Thymus (tissue), 11 donors: ENCODE measurements at regions not wholly inside any gene's neighbourhood (a gene's known extent, or its start where the extent isn't known, plus 50 kb on each side); places are given as distances from the start of the nearest gene placed in this dataset.

Source experiments
- DNase-seq, 9 donors: peaks; one replicate each; pipeline ENCODE4 v3.0.0-alpha.2; 2013; ENCODE audit warnings: low spot score in 9 of 9, low read depth in 6 of 9, missing footprints in 1 of 9
- H3K27ac ChIP-seq, 2 donors: one replicate each; pipeline ENCODE4 v1.5.1; 2013; ENCODE audit warnings: control low read depth in 1 of 2, low read depth in 1 of 2, low read length in 1 of 2, mild to moderate bottlenecking in 1 of 2, moderate library complexity in 1 of 2
- H3K27me3 ChIP-seq, 2 donors: one replicate each; pipeline ENCODE4 v1.5.1; 2013; ENCODE audit warnings: low read length in 1 of 2; ENCODE audit not compliant: control insufficient read depth in 2 of 2, insufficient read depth in 1 of 2
- H3K36me3 ChIP-seq, 2 donors: one replicate each; pipeline ENCODE4 v1.5.1; 2013; ENCODE audit warnings: low read length in 1 of 2, mild to moderate bottlenecking in 1 of 2, moderate library complexity in 1 of 2; ENCODE audit not compliant: control insufficient read depth in 2 of 2, insufficient read depth in 2 of 2
- H3K4me1 ChIP-seq, 2 donors: one replicate each; pipeline ENCODE4 v1.5.1; 2013; ENCODE audit warnings: low read length in 2 of 2; ENCODE audit not compliant: control insufficient read depth in 2 of 2, insufficient read depth in 2 of 2
- H3K4me3 ChIP-seq, 2 donors: one replicate each; pipeline ENCODE4 v1.5.1; 2013; ENCODE audit warnings: low read length in 2 of 2, control low read depth in 1 of 2, mild to moderate bottlenecking in 1 of 2
- H3K9me3 ChIP-seq, 2 donors: one replicate each; pipeline ENCODE4 v1.5.1; 2013; ENCODE audit warnings: low read length in 1 of 2, mild to moderate bottlenecking in 1 of 2; ENCODE audit not compliant: control insufficient read depth in 2 of 2, insufficient read depth in 1 of 2
- WGBS: extraction: QIAGEN DNeasy Blood & Tissue Kit; methylation state at CpG from one replicate; pipeline ENCODE4 v1.1.7; 2013; 5-methylcytosine and 5-hydroxymethylcytosine counted together
- donor health status: healthy.

DNA sequence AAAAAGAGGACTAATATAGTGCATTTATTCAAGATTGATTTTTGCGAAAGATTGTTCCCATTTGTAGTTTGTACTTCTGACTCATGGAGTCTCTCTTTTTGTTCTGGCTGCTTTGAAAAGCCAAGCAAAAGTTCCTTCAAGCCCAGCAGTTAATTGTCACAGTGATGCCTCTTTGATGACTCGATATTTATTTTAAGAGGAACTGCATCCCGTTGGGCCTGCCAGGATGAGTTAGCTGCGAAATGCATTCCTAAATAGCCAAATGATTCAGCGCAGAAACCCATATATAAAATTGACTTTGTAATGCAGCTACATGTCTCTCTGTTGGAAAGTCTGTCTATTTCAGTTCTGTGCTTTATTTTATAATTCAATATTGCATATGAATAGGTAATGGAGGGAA lies 295.1 kb downstream of the GBA3 start:
- DNase-seq = no peak
- Histone ChIP-seq H3K27ac (no peak overlapping the region), H3K36me3 (no peaks in the 10 kb centered on the region), H3K9me3 (no peaks in the 10 kb centered on the region), H3K4me3 (no peak overlapping the region), H3K27me3 (no peaks in the 10 kb centered on the region), H3K4me1 (no peaks in the 10 kb centered on the region)
- 94% methylated on average over 5 of the region's 5 CpGs for WGBS

DNA sequence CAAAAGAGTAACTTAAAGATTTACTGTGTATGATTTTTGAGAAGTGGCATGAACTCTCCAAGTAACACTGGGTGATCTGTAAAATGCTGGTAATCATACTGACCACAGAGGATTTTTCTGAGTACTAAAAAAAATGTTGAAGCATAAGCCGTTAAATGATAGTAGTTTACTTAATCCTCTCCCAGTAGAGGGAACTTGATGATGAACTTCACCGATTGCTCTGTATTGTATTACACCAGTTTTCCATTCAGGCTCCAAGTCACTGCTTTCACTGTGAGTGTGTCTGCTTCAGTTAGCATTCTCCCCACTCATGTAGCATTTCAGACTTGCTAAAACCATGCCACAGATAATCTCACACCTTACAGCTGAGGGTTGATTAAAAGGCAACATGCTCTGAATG lies 294.1 kb downstream of the GBA3 start:
- Histone ChIP-seq H3K27me3 (no peaks in the 10 kb centered on the region), H3K36me3 (no peaks in the 10 kb centered on the region), H3K27ac (no peak overlapping the region), H3K4me3 (no peak overlapping the region), H3K9me3 (no peaks in the 10 kb centered on the region), H3K4me1 (no peaks in the 10 kb centered on the region)
- WGBS = 84% methylated on average over 2 of the region's 2 CpGs
- no peak for DNase-seq

DNA sequence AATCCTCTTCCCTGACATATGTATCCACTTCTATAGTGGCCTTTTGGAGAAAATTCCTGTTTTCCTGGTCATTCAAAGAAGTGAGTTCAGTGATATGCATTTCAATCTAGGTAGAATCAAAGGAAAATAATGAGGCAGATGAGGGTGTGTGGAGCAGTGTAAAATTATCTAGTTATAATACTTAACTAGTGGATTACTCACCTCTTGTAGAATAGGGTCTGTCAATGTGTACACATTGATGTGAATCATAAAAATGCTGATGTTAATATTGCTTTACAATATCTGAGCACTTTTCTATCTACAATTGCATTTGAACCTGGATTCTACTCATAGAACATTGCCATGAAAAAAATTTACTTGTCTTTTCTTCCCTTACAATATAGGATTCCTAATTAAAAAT lies 293.5 kb downstream of the GBA3 start:
- no peak for DNase-seq
- Histone ChIP-seq H3K27ac (no peak overlapping the region), H3K9me3 (no peaks in the 10 kb centered on the region), H3K4me3 (no peak overlapping the region), H3K27me3 (no peaks in the 10 kb centered on the region), H3K36me3 (no peaks in the 10 kb centered on the region), H3K4me1 (no peaks in the 10 kb centered on the region)

DNA sequence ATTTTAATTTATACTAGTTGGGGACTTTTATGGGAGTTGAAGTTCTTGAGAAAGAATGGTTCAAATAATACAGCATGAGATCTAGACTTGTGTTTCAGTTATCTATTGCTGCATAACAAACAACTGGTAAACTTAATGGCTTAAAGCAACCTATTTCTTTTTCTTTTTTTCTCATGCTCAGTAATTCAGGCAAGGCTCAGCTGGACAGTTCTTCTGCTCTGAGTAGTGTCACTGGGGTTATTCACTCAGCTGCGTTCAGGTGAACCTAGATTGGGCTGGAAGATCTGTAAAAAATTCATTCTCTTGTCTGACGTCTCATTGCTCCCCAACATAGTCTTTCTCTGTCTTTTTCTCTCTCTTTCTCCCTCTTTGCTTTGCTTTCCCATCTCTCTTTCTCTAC lies 291.7 kb downstream of the GBA3 start:
- no peaks in the 10 kb centered on the region for H3K4me1 ChIP-seq

DNA sequence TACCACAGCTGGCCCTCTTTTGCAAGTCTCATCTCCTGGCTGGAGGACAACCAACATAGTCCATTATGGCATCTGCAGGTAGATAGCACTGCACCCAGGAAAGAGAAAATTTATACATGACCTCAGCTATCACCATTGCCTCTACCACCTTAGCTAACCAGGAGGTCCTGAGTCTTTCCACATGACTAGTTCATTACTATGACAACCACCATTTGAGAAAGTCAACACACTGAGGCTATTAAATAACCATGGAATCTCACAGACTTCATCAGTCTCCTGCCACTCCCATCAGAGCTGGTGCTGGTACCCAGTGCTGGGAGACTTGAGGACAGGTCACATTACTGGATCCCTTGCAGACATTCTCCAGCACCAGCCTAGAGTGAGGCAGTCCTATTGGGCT lies 285.9 kb downstream of the GBA3 start:
- DNase-seq = no peak
- H3K4me1 ChIP-seq = no peaks in the 10 kb centered on the region
- no peaks in the 10 kb centered on the region for H3K27me3 ChIP-seq
- no peaks in the 10 kb centered on the region for H3K36me3 ChIP-seq
- H3K9me3 ChIP-seq = peaks cover 0 to 13% of the 10 kb centered on the region in 2 donors
- H3K27ac ChIP-seq = no peak overlapping the region
- H3K4me3 ChIP-seq = no peak overlapping the region

More for the DNA sequence above, 291.7 kb downstream of the GBA3 start:
- Histone ChIP-seq H3K9me3 (no peaks in the 10 kb centered on the region), H3K36me3 (no peaks in the 10 kb centered on the region), H3K27ac (no peak overlapping the region), H3K4me3 (no peak overlapping the region), H3K27me3 (no peaks in the 10 kb centered on the region)
- 92% methylated on average over 2 of the region's 2 CpGs for WGBS
- DNase-seq = no peak

DNA sequence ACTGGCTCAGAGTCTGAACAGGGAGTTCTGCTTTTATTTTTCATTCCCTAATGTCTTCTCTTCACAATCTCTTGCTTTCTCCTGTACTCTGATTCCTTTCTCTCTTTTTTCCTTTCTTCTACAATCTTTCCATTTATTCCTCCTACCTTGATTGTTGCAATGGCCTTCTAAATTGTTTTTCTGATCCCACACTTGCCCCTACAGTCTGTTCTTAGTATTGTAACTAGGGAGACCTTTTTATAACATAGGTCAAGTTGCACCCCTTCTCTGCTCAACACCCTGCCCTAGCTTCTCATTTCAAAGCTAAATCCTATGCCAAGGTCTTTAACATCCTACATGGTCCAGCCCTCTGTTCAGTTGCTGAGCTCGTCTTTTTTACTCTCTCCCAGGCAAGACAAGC lies 277.9 kb downstream of the GBA3 start:
- 75% methylated on average over 1 of the region's 1 CpG for WGBS
- no peaks in the 10 kb centered on the region for H3K27me3 ChIP-seq
- H3K4me1 ChIP-seq = no peaks in the 10 kb centered on the region
- no peak overlapping the region for H3K4me3 ChIP-seq
- H3K9me3 ChIP-seq = no peaks in the 10 kb centered on the region
- H3K36me3 ChIP-seq = no peaks in the 10 kb centered on the region
- no peak overlapping the region for H3K27ac ChIP-seq
- DNase-seq = no peak

DNA sequence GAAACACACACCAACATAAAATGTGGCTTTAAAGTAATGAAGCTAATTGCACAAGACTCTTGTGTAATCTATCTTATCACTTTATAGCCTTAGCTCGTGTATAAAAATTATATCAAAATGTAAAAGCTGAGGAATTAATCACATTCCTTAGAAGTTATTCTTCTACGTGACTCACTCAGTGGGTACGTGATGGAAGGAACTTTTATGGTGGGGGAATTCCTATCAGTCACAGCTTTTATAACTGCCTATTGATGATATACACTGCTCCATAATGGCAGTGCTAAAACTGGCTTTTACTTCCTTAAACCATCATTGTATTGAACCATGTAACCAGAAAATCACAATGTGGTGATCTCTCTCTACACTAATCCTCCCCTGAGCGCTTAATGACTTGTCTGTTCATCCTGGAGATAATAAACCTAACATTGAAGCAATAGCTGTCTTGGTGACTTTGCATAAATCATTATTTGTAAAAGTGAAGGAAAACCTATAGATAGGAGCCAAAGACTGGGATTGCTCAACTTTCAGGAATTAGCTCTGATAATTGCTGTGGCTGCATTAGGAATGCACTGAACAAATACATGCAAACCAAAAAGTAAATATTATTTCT lies 276.7 kb downstream of the GBA3 start:
- 93% methylated on average over 4 of the region's 4 CpGs for WGBS
- Histone ChIP-seq H3K9me3 (no peaks in the 10 kb centered on the region), H3K27me3 (no peaks in the 10 kb centered on the region), H3K27ac (no peak overlapping the region), H3K4me1 (no peaks in the 10 kb centered on the region), H3K36me3 (no peaks in the 10 kb centered on the region), H3K4me3 (no peak overlapping the region)
- no peak for DNase-seq

DNA sequence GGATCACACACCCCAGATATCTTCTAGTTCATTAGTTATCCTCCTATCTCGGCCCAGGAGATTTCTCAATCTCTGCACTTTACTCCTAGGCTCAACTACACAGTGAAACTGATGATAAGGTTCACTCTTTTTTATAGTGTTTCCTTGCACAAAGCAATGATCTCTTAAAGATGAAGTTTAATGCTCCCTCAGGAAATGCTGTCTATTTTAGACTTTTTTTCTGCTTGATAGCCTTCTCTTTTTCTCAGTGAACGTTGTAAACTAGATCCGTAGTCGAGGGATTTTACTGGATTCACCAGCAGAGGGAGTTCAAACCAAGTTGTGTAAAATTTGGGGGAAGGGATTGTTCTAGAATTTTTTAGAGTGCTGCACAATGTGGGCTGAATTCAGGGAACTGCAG lies 269.6 kb downstream of the GBA3 start:
- H3K9me3 ChIP-seq = no peaks in the 10 kb centered on the region
- H3K4me1 ChIP-seq = no peaks in the 10 kb centered on the region
- 33% methylated on average over 4 of the region's 4 CpGs for WGBS
- no peak overlapping the region for H3K4me3 ChIP-seq
- no peak for DNase-seq
- H3K36me3 ChIP-seq = no peaks in the 10 kb centered on the region
- H3K27me3 ChIP-seq = no peaks in the 10 kb centered on the region
- no peak overlapping the region for H3K27ac ChIP-seq

DNA sequence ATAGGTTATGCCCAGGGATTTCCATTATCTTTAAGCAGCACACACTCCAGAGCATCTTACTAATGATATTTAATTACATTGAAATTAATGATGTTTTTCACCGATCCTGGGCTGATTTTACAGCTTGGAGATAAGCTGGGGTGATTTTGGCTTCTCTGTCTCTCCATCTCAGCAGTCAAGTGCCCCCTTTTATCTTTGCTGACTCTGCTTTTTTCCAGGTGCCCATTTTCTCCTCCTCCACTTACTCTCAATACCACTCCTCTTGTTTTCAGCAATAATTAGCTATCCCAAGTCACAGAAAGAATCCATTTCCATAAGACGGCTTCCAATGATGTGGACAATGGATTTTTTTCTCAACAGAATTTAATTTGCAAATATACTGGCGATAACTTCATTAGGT lies 266.7 kb downstream of the GBA3 start:
- no peaks in the 10 kb centered on the region for H3K27me3 ChIP-seq
- no peak overlapping the region for H3K4me3 ChIP-seq
- H3K9me3 ChIP-seq = no peaks in the 10 kb centered on the region
- 62% methylated on average over 3 of the region's 3 CpGs for WGBS
- no peak for DNase-seq
- H3K4me1 ChIP-seq = no peaks in the 10 kb centered on the region
- no peak overlapping the region for H3K27ac ChIP-seq
- H3K36me3 ChIP-seq = no peaks in the 10 kb centered on the region

DNA sequence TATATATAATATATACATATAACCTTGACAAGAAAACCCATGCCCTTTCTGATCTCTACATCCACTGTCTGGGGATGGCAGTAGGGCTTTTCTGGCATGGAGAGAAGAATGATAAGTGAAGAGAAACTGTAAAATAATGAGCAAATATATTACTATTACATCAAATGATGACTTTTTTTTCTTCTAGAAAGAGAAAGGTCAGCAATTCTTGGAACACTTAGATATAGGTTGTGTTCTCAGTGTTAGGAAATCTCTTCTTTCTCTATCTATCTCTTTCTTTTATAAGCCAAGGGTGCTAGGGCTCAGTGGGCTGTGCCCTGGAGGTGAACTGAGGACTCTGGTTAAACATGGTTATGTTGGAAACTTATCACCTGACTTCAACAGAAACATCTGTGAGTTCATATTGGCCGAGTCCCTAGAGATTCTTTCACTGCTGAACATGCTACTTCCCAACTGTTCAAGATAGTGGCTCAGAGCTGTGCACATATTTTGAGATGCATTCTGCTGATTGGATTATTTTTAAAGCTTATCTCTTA lies 265.1 kb downstream of the GBA3 start:
- H3K9me3 ChIP-seq = no peaks in the 10 kb centered on the region
- no peaks in the 10 kb centered on the region for H3K4me1 ChIP-seq
- WGBS = 85% methylated on average over 1 of the region's 1 CpG
- H3K4me3 ChIP-seq = no peak overlapping the region
- H3K36me3 ChIP-seq = no peaks in the 10 kb centered on the region
- H3K27me3 ChIP-seq = no peaks in the 10 kb centered on the region
- no peak for DNase-seq
- no peak overlapping the region for H3K27ac ChIP-seq
